HepG2 (cell line): ENCODE measurements at regions not wholly inside any gene's neighbourhood (a gene's known extent, or its start where the extent isn't known, plus 50 kb on each side); places are given as distances from the start of the nearest gene placed in this dataset.

Experiments
- CTCF ChIP-seq: sonication (generic); formaldehyde crosslinking; IDR thresholded peaks from 2 replicates; pipeline ENCODE4 v1.5.0; 2020; ENCODE audit warnings: mild to moderate bottlenecking, missing genetic modification reagents, moderate library complexity
- FOXJ3 ChIP-seq: sonication (generic); formaldehyde crosslinking; IDR thresholded peaks from 2 replicates; pipeline ENCODE4 v1.4.0; 2020; ENCODE audit warnings: missing genetic modification reagents, mild to moderate bottlenecking, borderline replicate concordance
- KLF13 ChIP-seq: sonication (generic); formaldehyde crosslinking; IDR thresholded peaks from 2 replicates; pipeline ENCODE4 v1.4.0; 2020; ENCODE audit warnings: mild to moderate bottlenecking, missing genetic modification reagents
- RAD51 ChIP-seq: fragments of 450-650 bp; IDR thresholded peaks from 2 replicates; pipeline ENCODE4 v1.6.1; 2016; ENCODE audit warnings: borderline replicate concordance
- RXRB ChIP-seq: IDR thresholded peaks from 2 replicates; pipeline ENCODE4 v1.6.1; 2016; ENCODE audit warnings: borderline replicate concordance, missing genetic modification reagents, missing compliant biosample characterization
- SALL2 ChIP-seq: sonication (generic); formaldehyde crosslinking; IDR thresholded peaks from 2 replicates; pipeline ENCODE4 v1.8.1; 2023; ENCODE audit warnings: mild to moderate bottlenecking, missing genetic modification reagents, inconsistent platforms
- SP5 ChIP-seq: IDR thresholded peaks from 2 replicates; pipeline ENCODE4 v1.6.1; 2016; ENCODE audit warnings: low read depth, borderline replicate concordance
- USF2 ChIP-seq, 2 experiments: sonication (generic) in 1 of 2; formaldehyde crosslinking in 1 of 2; IDR thresholded peaks; 2 replicates each; pipeline versions ENCODE4 v1.5.1 to v1.6.1; 2011 to 2020; ENCODE audit warnings: borderline replicate concordance in 1 of 2, low read depth in 1 of 2, low read length in 1 of 2, mild to moderate bottlenecking in 1 of 2, missing genetic modification reagents in 1 of 2, moderate library complexity in 1 of 2
- ZNF121 ChIP-seq: sonication (generic); formaldehyde crosslinking; IDR thresholded peaks from 2 replicates; pipeline ENCODE4 v1.5.0; 2020; ENCODE audit warnings: mild to moderate bottlenecking, missing genetic modification reagents
- ZNF556 ChIP-seq: sonication (generic); formaldehyde crosslinking; IDR thresholded peaks from 2 replicates; pipeline ENCODE4 v1.4.0; 2020; ENCODE audit warnings: mild to moderate bottlenecking, missing genetic modification reagents, borderline replicate concordance
- TF ChIP-seq, protein P1 (sequence below): sonication (generic); formaldehyde crosslinking; IDR thresholded peaks from 2 replicates; pipeline ENCODE4 v1.4.0; 2020; ENCODE audit warnings: mild to moderate bottlenecking, missing genetic modification reagents, borderline replicate concordance

GRCh38 chr11:97356144-97356543, 966.3 kb downstream of the JRKL start:
- TF ChIP-seq USF2 (IDR thresholded peaks at IDR 0.05; ENCODE audit: low read depth, low read length) (no peak), USF2 (CRISPR knock-in tag; IDR thresholded peaks at IDR 0.05; ENCODE audit: borderline replicate concordance) (no peak), RXRB (no peak), RAD51 (no peak), SALL2 (CRISPR knock-in tag) (no peak), FOXJ3 (CRISPR knock-in tag) (no peak), ZNF556 (CRISPR knock-in tag) (no peak), CTCF (CRISPR knock-in tag) (no peak), KLF13 (CRISPR knock-in tag) (no peak), SP5 (CRISPR knock-in tag) (no peak), ZNF121 (CRISPR knock-in tag) (no peak)
- TF ChIP-seq, protein P1, sequence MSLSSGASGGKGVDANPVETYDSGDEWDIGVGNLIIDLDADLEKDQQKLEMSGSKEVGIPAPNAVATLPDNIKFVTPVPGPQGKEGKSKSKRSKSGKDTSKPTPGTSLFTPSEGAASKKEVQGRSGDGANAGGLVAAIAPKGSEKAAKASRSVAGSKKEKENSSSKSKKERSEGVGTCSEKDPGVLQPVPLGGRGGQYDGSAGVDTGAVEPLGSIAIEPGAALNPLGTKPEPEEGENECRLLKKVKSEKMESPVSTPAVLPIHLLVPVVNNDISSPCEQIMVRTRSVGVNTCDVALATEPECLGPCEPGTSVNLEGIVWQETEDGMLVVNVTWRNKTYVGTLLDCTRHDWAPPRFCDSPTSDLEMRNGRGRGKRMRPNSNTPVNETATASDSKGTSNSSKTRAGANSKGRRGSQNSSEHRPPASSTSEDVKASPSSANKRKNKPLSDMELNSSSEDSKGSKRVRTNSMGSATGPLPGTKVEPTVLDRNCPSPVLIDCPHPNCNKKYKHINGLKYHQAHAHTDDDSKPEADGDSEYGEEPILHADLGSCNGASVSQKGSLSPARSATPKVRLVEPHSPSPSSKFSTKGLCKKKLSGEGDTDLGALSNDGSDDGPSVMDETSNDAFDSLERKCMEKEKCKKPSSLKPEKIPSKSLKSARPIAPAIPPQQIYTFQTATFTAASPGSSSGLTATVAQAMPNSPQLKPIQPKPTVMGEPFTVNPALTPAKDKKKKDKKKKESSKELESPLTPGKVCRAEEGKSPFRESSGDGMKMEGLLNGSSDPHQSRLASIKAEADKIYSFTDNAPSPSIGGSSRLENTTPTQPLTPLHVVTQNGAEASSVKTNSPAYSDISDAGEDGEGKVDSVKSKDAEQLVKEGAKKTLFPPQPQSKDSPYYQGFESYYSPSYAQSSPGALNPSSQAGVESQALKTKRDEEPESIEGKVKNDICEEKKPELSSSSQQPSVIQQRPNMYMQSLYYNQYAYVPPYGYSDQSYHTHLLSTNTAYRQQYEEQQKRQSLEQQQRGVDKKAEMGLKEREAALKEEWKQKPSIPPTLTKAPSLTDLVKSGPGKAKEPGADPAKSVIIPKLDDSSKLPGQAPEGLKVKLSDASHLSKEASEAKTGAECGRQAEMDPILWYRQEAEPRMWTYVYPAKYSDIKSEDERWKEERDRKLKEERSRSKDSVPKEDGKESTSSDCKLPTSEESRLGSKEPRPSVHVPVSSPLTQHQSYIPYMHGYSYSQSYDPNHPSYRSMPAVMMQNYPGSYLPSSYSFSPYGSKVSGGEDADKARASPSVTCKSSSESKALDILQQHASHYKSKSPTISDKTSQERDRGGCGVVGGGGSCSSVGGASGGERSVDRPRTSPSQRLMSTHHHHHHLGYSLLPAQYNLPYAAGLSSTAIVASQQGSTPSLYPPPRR (CRISPR knock-in tag), result no peak
